GM23338 (cell line): ENCODE measurements at regions not wholly inside any gene's neighbourhood (a gene's known extent, or its start where the extent isn't known, plus 50 kb on each side); places are given as distances from the start of the nearest gene placed in this dataset.

Source experiments
- CREB1 ChIP-seq: fragments of 250-450 bp; sonication (Bioruptor Pico); IDR thresholded peaks from 2 replicates; pipeline ENCODE4 v1.5.0; 2020; ENCODE audit warnings: low read depth, mild to moderate bottlenecking, moderate library complexity
- CTCF ChIP-seq, 2 experiments: fragments of 200-600 bp in 1 of 2; sonication (generic) in 1 of 2; conservative IDR thresholded peaks; 2 replicates each; pipeline versions ENCODE4 v1.5.1 to v1.6.1; 2016 to 2017; ENCODE audit warnings: antibody characterized with exemption in 2 of 2, low read depth in 2 of 2, mild to moderate bottlenecking in 2 of 2, moderate library complexity in 1 of 2
- EZH2 ChIP-seq: fragments of 200-600 bp; sonication (generic); IDR thresholded peaks from one replicate; pipeline ENCODE4 v1.8.0; 2017; ENCODE audit warnings: antibody characterized with exemption, mild to moderate bottlenecking, low read depth; ENCODE audit not compliant: unreplicated experiment
- NANOG ChIP-seq: IDR thresholded peaks from 2 replicates; pipeline ENCODE4 v1.6.1; 2016; ENCODE audit warnings: antibody characterized with exemption, borderline replicate concordance
- POLR2AphosphoS5 ChIP-seq: IDR thresholded peaks from 2 replicates; pipeline ENCODE4 v1.6.1; 2016; ENCODE audit warnings: antibody characterized with exemption, low read depth
- REST ChIP-seq: IDR thresholded peaks from one replicate; pipeline ENCODE4 v1.6.1; 2018; ENCODE audit warnings: antibody characterized with exemption; ENCODE audit not compliant: unreplicated experiment
- ZNF462 ChIP-seq: fragments of 250-450 bp; sonication (Bioruptor Pico); IDR thresholded peaks from 2 replicates; pipeline ENCODE4 v1.5.0; 2020; ENCODE audit warnings: mild to moderate bottlenecking, moderate library complexity

- TF ChIP-seq ZNF462 (CRISPR knock-in tag) (no peak), EZH2 (no peak), REST (no peak), CTCF (conservative IDR thresholded peaks at IDR 0.05; ENCODE audit: low read depth in 2 of 2) (no peak), NANOG (no peak), CREB1 (no peak), POLR2AphosphoS5 (no peak)
Observed at GRCh38 chr16:26901196-26901861, 165.4 kb upstream of the C16orf82 start.
